ENCODE measurements at regions not wholly inside any gene's neighbourhood (a gene's known extent, or its start where the extent isn't known, plus 50 kb on each side); places are given as distances from the start of the nearest gene placed in this dataset.

DNA sequence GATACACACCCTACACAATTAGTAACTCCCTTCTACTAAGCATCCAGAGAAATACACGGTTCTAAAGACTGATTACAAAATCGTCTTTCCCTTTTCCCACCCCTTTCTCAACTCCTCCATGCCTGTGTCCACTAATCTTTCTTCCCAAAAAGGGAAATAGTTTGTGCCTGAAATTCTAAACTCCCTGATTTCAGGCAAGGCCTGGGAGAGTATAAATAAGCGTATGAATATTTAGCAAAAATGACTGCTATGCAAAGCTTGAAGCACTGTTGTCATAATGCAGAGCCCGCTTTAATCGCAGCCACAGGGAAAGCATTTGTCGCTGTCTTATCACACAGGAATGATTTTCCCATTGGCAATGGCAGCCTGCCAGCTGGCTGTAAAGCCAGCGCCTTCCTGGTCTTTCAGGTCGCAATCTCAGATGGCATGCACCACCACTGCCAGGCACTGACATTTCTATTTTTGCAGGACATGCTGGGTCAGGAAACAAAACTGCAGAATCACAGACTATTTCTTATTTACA, 142.9 kb upstream of the PCGF5 start:
- TF ChIP-seq TARDBP (IDR thresholded peaks at IDR 0.05) (no peak), ELF4 (IDR thresholded peaks at IDR 0.05) (no peak), ZNF384 (IDR thresholded peaks at IDR 0.05) (no peak), PKNOX1 (IDR thresholded peaks at IDR 0.05) (no peak), SP1 (IDR thresholded peaks at IDR 0.05) (no peak), ARNT (IDR thresholded peaks at IDR 0.05) (no peak), HDGF (IDR thresholded peaks at IDR 0.05; ENCODE audit: borderline replicate concordance) (no peak), FOXA1 (IDR thresholded peaks at IDR 0.05) (no peak), NFRKB (IDR thresholded peaks at IDR 0.05) (no peak), BHLHE40 (IDR thresholded peaks at IDR 0.05; ENCODE audit: borderline replicate concordance) (no peak), FOXK2 (IDR thresholded peaks at IDR 0.05) (no peak), CTBP1 (IDR thresholded peaks at IDR 0.05; ENCODE audit: borderline replicate concordance) (no peak), LEF1 (IDR thresholded peaks at IDR 0.05; ENCODE audit: borderline replicate concordance) (no peak), L3MBTL2 (conservative IDR thresholded peaks at IDR 0.05) (no peak), FOXM1 (IDR thresholded peaks at IDR 0.05; ENCODE audit: borderline replicate concordance) (no peak), SUZ12 (IDR thresholded peaks at IDR 0.05) (no peak)
- DNase-seq (ENCODE audit: extremely low spot score) = no peak
- POLR2A ChIA-PET = interaction anchor here (0.6 kb wide), 1 partner anchor 594 kb away, joined by 3 read pairs; no protein-coding TSS in a partner anchor
- CTCF ChIA-PET = interaction anchor here (0.5 kb wide), 1 partner anchor 11 kb away, joined by 3 read pairs; no protein-coding TSS in a partner anchor

GRCh38 chr10:91080776-91081175, 139.7 kb upstream of the PCGF5 start:
- TF ChIP-seq LEF1 (IDR thresholded peaks at IDR 0.05; ENCODE audit: borderline replicate concordance) = no peak
- TF ChIP-seq L3MBTL2 (conservative IDR thresholded peaks at IDR 0.05) = no peak
- no peak for TF ChIP-seq NFRKB (IDR thresholded peaks at IDR 0.05)
- TF ChIP-seq FOXM1 (IDR thresholded peaks at IDR 0.05; ENCODE audit: borderline replicate concordance) = no peak
- no peak for TF ChIP-seq TARDBP (IDR thresholded peaks at IDR 0.05)
- TF ChIP-seq BHLHE40 (IDR thresholded peaks at IDR 0.05; ENCODE audit: borderline replicate concordance) = no peak
- TF ChIP-seq ZNF384 (IDR thresholded peaks at IDR 0.05) = no peak
- no peak for TF ChIP-seq ELF4 (IDR thresholded peaks at IDR 0.05)
- TF ChIP-seq FOXK2 (IDR thresholded peaks at IDR 0.05) = no peak
- no peak for TF ChIP-seq ARNT (IDR thresholded peaks at IDR 0.05)
- TF ChIP-seq HDGF (IDR thresholded peaks at IDR 0.05; ENCODE audit: borderline replicate concordance) = no peak
- TF ChIP-seq CTBP1 (IDR thresholded peaks at IDR 0.05; ENCODE audit: borderline replicate concordance) = no peak
- TF ChIP-seq SUZ12 (IDR thresholded peaks at IDR 0.05) = no peak
- no peak for TF ChIP-seq PKNOX1 (IDR thresholded peaks at IDR 0.05)
- no peak for TF ChIP-seq FOXA1 (IDR thresholded peaks at IDR 0.05)
- POLR2A ChIA-PET = no interaction called here
- CTCF ChIA-PET = no interaction called here
- no peak for DNase-seq (ENCODE audit: extremely low spot score)

- DNase-seq (ENCODE audit: extremely low spot score) = no peak
- POLR2A ChIA-PET = no interaction called here
- TF ChIP-seq ELF4 (IDR thresholded peaks at IDR 0.05) (no peak), L3MBTL2 (conservative IDR thresholded peaks at IDR 0.05) (no peak), FOXM1 (IDR thresholded peaks at IDR 0.05; ENCODE audit: borderline replicate concordance) (no peak)
- CTCF ChIA-PET = no interaction called here
Measured at GRCh38 chr10:91082447-91082846, 138.0 kb upstream of the PCGF5 start.

DNA sequence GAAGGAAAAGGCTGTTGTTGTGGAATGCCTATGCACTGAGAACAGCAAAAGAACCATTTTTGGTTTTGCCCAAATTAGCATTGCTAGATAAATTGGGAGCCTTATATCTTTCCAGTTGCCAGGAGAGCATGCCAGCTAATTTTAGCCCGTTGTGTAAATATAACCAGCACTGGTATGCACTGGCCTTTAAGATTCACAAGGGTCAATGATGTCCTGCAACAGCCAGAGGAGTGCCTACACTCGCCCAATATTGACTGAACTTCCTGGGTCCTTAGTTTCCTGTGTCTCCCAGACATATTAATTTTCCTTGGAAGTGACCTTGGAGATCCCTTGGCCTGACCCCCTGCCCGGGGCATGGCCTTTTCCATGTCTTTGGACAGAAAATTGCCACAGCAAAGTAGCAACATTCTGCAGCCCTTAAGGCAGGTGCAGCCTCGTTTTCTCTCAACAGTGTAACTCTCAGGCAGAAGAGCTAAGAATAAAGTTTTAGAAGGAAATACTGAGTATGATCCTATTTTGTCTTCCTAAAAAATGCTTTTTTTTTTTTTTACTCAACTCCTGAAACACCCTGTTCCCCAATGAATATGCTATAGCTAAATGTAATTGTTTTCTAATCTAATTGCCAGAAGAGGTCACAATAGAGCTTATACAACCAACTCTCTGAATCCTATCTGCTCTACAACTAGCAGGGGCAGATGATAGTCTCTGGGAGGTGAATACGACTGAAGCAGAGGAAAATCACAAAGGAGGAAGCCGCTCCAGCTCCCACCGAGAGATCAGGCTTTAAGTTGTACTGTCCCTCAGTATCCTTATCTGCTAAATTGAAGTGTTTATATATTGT, 131.9 kb upstream of the PCGF5 start:
- no peak for TF ChIP-seq BHLHE40 (IDR thresholded peaks at IDR 0.05; ENCODE audit: borderline replicate concordance)
- ChIA-PET POLR2A (interaction anchor here (0.8 kb wide), 1 partner anchor 42 kb away, joined by 3 read pairs; no protein-coding TSS in a partner anchor), CTCF (interaction anchor here (0.7 to 0.9 kb wide), 3 partner anchors 10 to 162 kb away, joined by 3 to 4 read pairs (median 3); no protein-coding TSS in a partner anchor)
- no peak for DNase-seq (ENCODE audit: extremely low spot score)

GRCh38 chr10:91090761-91091529, 129.5 kb upstream of the PCGF5 start:
- DNase-seq (ENCODE audit: extremely low spot score) = no peak
- TF ChIP-seq ELF4 (IDR thresholded peaks at IDR 0.05) = no peak
- no peak for TF ChIP-seq BHLHE40 (IDR thresholded peaks at IDR 0.05; ENCODE audit: borderline replicate concordance)
- CTCF ChIA-PET = no interaction called here
- POLR2A ChIA-PET = no interaction called here

GRCh38 chr10:91091780-91092179, 128.7 kb upstream of the PCGF5 start:
- DNase-seq (ENCODE audit: extremely low spot score) = no peak
- ChIA-PET CTCF (no interaction called here), POLR2A (no interaction called here)
- no peak for TF ChIP-seq TARDBP (IDR thresholded peaks at IDR 0.05)
- no peak for TF ChIP-seq PKNOX1 (IDR thresholded peaks at IDR 0.05)
- no peak for TF ChIP-seq BHLHE40 (IDR thresholded peaks at IDR 0.05; ENCODE audit: borderline replicate concordance)
- TF ChIP-seq ARNT (IDR thresholded peaks at IDR 0.05) = no peak
- TF ChIP-seq FOXA1 (IDR thresholded peaks at IDR 0.05) = no peak
- no peak for TF ChIP-seq L3MBTL2 (conservative IDR thresholded peaks at IDR 0.05)
